Peyer's patch (tissue), 4 donors: ENCODE measurements at regions not wholly inside any gene's neighbourhood (a gene's known extent, or its start where the extent isn't known, plus 50 kb on each side); places are given as distances from the start of the nearest gene placed in this dataset.

ENCODE experiments used
- DNase-seq, 3 donors: peaks; one replicate each; pipeline ENCODE4 v3.0.0-alpha.2; 2017 to 2019
- H3K27ac ChIP-seq, 4 donors: fragments of 200-600 bp; sonication (generic); one replicate each; pipeline ENCODE4 v1.5.1; 2016 to 2019
- H3K27me3 ChIP-seq, 2 donors: fragments of 200-600 bp; sonication (generic); one replicate each; pipeline ENCODE4 v1.5.1; 2019
- H3K36me3 ChIP-seq, 3 donors: fragments of 200-600 bp; sonication (generic); one replicate each; pipeline ENCODE4 v1.5.1; 2016 to 2019
- H3K4me1 ChIP-seq, 4 donors: fragments of 200-600 bp; sonication (generic); one replicate each; pipeline ENCODE4 v1.5.1; 2016 to 2019
- H3K4me3 ChIP-seq, 4 donors: fragments of 200-600 bp; sonication (generic); 1 replicate in 3 of 4; 2 replicates in 1 of 4; pipeline ENCODE4 v1.5.1; 2016 to 2019; ENCODE audit warnings: mild to moderate bottlenecking in 1 of 4
- H3K9me3 ChIP-seq, 4 donors: fragments of 200-600 bp; sonication (generic); one replicate each; pipeline ENCODE4 v1.5.1; 2016 to 2019; ENCODE audit warnings: mild to moderate bottlenecking in 1 of 4
- POLR2A ChIP-seq, 2 donors: fragments of 450-650 bp; IDR thresholded peaks; one replicate each; pipeline ENCODE4 v1.5.1; 2017; ENCODE audit warnings: antibody characterized with exemption in 2 of 2, mild to moderate bottlenecking in 2 of 2, moderate library complexity in 2 of 2
- TF ChIP-seq, protein P1 (sequence below), 6 experiments: fragments of 450-650 bp in 4 of 6; fragments of 200-600 bp in 2 of 6; sonication (generic) in 1 of 6; IDR thresholded peaks; one replicate each; pipeline ENCODE4 v1.5.1; 2017 to 2019; ENCODE audit warnings: antibody characterized with exemption in 6 of 6, mild to moderate bottlenecking in 3 of 6, moderate library complexity in 1 of 6

DNA sequence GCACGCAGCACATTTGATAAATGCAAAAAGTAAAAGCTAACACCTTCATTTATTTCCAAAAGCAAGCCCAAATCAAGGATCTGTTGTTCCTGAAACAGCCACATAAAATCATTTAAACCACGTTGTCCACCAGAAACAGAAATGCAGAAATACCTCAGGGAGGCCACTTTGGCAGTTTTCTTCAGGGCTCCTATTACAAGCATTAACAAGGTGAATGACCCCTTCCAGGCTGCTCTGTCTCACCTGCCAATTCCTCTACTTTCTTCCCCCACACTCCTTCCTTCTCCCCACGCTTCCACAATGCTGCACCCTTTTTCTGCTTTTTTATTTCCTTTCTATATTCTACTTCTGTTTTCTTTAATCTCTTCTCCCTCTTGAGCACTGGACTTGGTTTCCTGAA is 55.0 kb upstream of the PTGFRN start:
- Histone ChIP-seq H3K27ac (no peak overlapping the region), H3K4me1 (peaks cover 0 to 33% (median 5%) of the 10 kb centered on the region in 4 donors), H3K4me3 (no peak overlapping the region), H3K27me3 (no peaks in the 10 kb centered on the region), H3K36me3 (no peaks in the 10 kb centered on the region), H3K9me3 (no peaks in the 10 kb centered on the region)
- no peak for TF ChIP-seq POLR2A (IDR thresholded peaks at IDR 0.05)
- TF ChIP-seq, protein P1, sequence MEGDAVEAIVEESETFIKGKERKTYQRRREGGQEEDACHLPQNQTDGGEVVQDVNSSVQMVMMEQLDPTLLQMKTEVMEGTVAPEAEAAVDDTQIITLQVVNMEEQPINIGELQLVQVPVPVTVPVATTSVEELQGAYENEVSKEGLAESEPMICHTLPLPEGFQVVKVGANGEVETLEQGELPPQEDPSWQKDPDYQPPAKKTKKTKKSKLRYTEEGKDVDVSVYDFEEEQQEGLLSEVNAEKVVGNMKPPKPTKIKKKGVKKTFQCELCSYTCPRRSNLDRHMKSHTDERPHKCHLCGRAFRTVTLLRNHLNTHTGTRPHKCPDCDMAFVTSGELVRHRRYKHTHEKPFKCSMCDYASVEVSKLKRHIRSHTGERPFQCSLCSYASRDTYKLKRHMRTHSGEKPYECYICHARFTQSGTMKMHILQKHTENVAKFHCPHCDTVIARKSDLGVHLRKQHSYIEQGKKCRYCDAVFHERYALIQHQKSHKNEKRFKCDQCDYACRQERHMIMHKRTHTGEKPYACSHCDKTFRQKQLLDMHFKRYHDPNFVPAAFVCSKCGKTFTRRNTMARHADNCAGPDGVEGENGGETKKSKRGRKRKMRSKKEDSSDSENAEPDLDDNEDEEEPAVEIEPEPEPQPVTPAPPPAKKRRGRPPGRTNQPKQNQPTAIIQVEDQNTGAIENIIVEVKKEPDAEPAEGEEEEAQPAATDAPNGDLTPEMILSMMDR (IDR thresholded peaks at IDR 0.05) = no peak
- DNase-seq = no peak

DNA sequence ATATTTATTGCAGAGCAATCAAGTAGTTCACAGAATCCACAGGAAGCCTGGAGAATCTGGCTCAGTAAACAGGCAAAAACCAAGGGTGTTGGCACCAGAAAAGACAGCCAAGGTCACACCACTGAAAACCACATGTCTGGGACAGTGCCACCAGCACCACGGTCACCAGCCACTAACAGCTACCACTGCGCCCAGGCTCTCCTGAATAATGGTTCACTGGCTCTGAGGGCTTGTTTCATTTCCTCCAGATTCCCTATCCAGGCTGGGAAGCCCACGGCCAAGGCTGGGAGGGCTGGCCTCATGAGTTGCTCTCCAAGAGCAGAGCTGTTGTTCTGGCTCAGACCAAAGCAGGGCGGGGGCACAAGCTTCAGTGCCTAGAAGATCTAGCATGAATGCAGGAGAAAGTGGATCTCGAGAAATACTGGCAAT is 54.5 kb upstream of the PTGFRN start:
- H3K9me3 ChIP-seq = no peaks in the 10 kb centered on the region
- DNase-seq = peak in 1 of 3 donors; percentile 47
- peaks cover 0 to 33% (median 5%) of the 10 kb centered on the region in 4 donors for H3K4me1 ChIP-seq
- no peaks in the 10 kb centered on the region for H3K27me3 ChIP-seq
- peak overlapping the region in 1 of 4 donors; percentile 48 for H3K27ac ChIP-seq
- no peaks in the 10 kb centered on the region for H3K36me3 ChIP-seq
- no peak overlapping the region for H3K4me3 ChIP-seq
- TF ChIP-seq, protein P1 (IDR thresholded peaks at IDR 0.05) = no peak
- no peak for TF ChIP-seq POLR2A (IDR thresholded peaks at IDR 0.05)

DNA sequence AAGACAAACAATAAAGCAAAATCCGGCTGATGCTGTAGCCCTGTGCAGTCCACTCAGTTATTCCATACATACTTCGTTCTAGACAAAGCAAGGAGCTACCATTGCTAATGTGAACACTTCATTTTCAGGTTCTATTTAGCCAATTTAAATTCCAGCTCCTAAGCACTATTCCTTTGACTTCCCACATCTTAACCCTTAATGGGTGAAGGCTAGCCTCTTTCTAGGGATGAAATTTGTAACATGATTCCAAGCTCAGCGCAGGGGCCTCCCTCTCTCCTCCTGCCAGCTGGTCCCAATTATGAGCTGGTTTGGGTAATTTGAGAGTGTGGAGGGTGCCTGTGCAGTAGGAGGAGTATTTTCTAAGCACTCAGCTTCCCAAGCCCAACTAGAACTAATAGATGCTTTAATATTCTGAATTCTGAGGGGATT is 53.9 kb upstream of the PTGFRN start:
- Histone ChIP-seq H3K36me3 (no peaks in the 10 kb centered on the region), H3K9me3 (no peaks in the 10 kb centered on the region), H3K27ac (no peak overlapping the region), H3K4me3 (no peak overlapping the region), H3K27me3 (no peaks in the 10 kb centered on the region), H3K4me1 (peaks cover 0 to 33% (median 5%) of the 10 kb centered on the region in 4 donors)
- DNase-seq = no peak
- TF ChIP-seq, protein P1 (IDR thresholded peaks at IDR 0.05) = no peak
- no peak for TF ChIP-seq POLR2A (IDR thresholded peaks at IDR 0.05)

DNA sequence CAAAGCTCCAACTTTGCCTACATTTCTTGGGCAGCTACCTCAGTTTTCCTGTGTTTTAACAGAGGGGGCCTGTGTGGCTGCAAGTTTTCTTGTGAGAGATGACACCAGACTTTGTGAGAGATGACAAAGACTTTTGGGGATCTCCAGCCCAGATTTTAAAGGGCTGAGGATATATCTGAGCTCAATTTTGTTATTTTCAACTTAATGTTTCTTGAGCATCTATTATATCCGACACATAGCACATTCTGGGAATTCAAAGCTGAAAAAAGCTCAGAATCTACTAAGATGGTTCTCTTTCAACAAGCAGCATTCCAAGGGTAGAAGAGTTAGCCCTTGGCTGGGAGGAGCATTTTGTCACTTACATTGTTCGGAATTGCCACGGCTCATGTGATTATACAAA is 53.4 kb upstream of the PTGFRN start:
- H3K4me1 ChIP-seq = peaks cover 0 to 33% (median 5%) of the 10 kb centered on the region in 4 donors
- no peaks in the 10 kb centered on the region for H3K36me3 ChIP-seq
- H3K4me3 ChIP-seq = no peak overlapping the region
- H3K9me3 ChIP-seq = no peaks in the 10 kb centered on the region
- no peaks in the 10 kb centered on the region for H3K27me3 ChIP-seq
- DNase-seq = no peak
- TF ChIP-seq POLR2A (IDR thresholded peaks at IDR 0.05) = no peak
- TF ChIP-seq, protein P1 (IDR thresholded peaks at IDR 0.05) = no peak
- no peak overlapping the region for H3K27ac ChIP-seq

DNA sequence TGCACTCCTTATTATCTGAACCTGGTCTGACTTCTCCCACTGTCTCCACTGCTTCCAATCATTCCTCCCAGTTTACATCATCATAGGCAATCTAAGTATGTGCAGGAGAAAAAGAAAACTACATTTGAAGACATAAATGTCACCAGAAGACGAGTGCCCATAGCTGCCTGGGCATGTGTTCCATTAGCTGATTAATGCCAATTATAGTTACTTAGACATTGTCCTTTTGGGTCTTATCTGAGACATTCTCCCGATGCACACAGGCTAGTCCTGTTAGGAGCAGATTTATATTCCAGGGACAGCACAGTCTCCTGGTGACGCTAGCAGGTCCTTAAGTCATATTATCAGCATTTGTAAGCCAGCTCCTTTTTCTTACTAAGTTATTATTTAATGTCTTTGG is 52.6 kb upstream of the PTGFRN start:
- Histone ChIP-seq H3K4me3 (no peak overlapping the region), H3K4me1 (peaks cover 0 to 33% (median 5%) of the 10 kb centered on the region in 4 donors), H3K27me3 (no peaks in the 10 kb centered on the region), H3K9me3 (no peaks in the 10 kb centered on the region), H3K27ac (no peak overlapping the region), H3K36me3 (no peaks in the 10 kb centered on the region)
- DNase-seq = no peak
- no peak for TF ChIP-seq POLR2A (IDR thresholded peaks at IDR 0.05)
- TF ChIP-seq, protein P1 (IDR thresholded peaks at IDR 0.05) = no peak
